ENCODE measurements at regions not wholly inside any gene's neighbourhood (a gene's known extent, or its start where the extent isn't known, plus 50 kb on each side); places are given as distances from the start of the nearest gene placed in this dataset.

- Mint-ChIP-seq H3K4me3 (no peak overlapping the region), H3K27ac (no peak overlapping the region), H3K27me3 (no peaks in the 10 kb centered on the region), H3K9me3 (ENCODE audit: insufficient read depth) (no peaks in the 10 kb centered on the region), H3K4me1 (peaks cover 2% of the 10 kb centered on the region)
- Histone ChIP-seq H3K27me3 (replicated peaks in 1 of 4; ENCODE audit: control extremely low read depth in 1 of 4, control insufficient read depth in 3 of 4, insufficient read depth in 4 of 4, low read length in 3 of 4) (no peaks in the 10 kb centered on the region), H3K36me3 (replicated peaks in 1 of 2; ENCODE audit: control extremely low read depth in 1 of 2, control insufficient read depth in 1 of 2, extremely low read depth in 1 of 2, insufficient read depth in 2 of 2, low read length in 1 of 2) (no peaks in the 10 kb centered on the region), H3K4me3 (ENCODE audit: control extremely low read depth in 1 of 5, extremely low read depth in 1 of 5, insufficient read depth in 1 of 5, low read depth in 2 of 5, low read length in 4 of 5) (no peak overlapping the region), H3K27ac (ENCODE audit: low read length in 2 of 2) (no peak overlapping the region), H4K20me1 (ENCODE audit: control insufficient read depth, insufficient read depth, low read length, poor library complexity, severe bottlenecking) (no peaks in the 10 kb centered on the region), H3K9me3 (ENCODE audit: control extremely low read depth in 1 of 3, control insufficient read depth in 2 of 3, insufficient read depth in 1 of 3, low read length in 2 of 3) (no peaks in the 10 kb centered on the region), H2AFZ (ENCODE audit: insufficient read depth, low read depth, low read length, poor library complexity, severe bottlenecking) (no peak overlapping the region), H3K4me2 (replicated peaks; ENCODE audit: low read depth, low read length, poor library complexity, severe bottlenecking) (no peak overlapping the region), H3K9ac (ENCODE audit: low read length) (no peak overlapping the region), H3K4me1 (ENCODE audit: control insufficient read depth in 2 of 2, insufficient read depth in 2 of 2, low read length in 2 of 2) (peaks cover 0 to 4% of the 10 kb centered on the region in 2 donors), H3K79me2 (ENCODE audit: control insufficient read depth, insufficient read depth, low read length) (no peaks in the 10 kb centered on the region)
- DNase-seq, result no peak
- no peak for TF ChIP-seq EZH2 (IDR thresholded peaks at IDR 0.05; ENCODE audit: borderline replicate concordance, insufficient read depth, low read depth, low read length, poor library complexity, severe bottlenecking)
- no peak for TF ChIP-seq CTCF (IDR thresholded peaks at IDR 0.05)
- 92% methylated on average over 29 of the region's 33 CpGs for WGBS (ENCODE audit: insufficient coverage)
- intact Hi-C loops (cut with micrococcal nuclease), result no loop called here
- no peak for ATAC-seq (ENCODE audit: low read depth)
- ChIA-PET POLR2A (no interaction called here), CTCF (no interaction called here)
Observed at GRCh38 chr6:166836785-166837718, 119.3 kb downstream of the RNASET2 start.

GRCh38 chr6:166834049-166834448, 122.3 kb downstream of the RNASET2 start:
- Mint-ChIP-seq H3K9me3 (ENCODE audit: insufficient read depth) (no peaks in the 10 kb centered on the region), H3K27me3 (no peaks in the 10 kb centered on the region), H3K27ac (no peak overlapping the region), H3K4me1 (peaks cover 18% of the 10 kb centered on the region), H3K4me3 (no peak overlapping the region)
- no peak overlapping the region for H3K4me2 ChIP-seq (replicated peaks; ENCODE audit: low read depth, low read length, poor library complexity, severe bottlenecking)
- H3K27ac ChIP-seq (ENCODE audit: low read length in 2 of 2), result no peak overlapping the region
- H3K36me3 ChIP-seq (replicated peaks in 1 of 2; ENCODE audit: control extremely low read depth in 1 of 2, control insufficient read depth in 1 of 2, extremely low read depth in 1 of 2, insufficient read depth in 2 of 2, low read length in 1 of 2), result no peaks in the 10 kb centered on the region
- no peak overlapping the region for H2AFZ ChIP-seq (ENCODE audit: insufficient read depth, low read depth, low read length, poor library complexity, severe bottlenecking)
- ChIA-PET CTCF (no interaction called here), POLR2A (no interaction called here)
- H3K9ac ChIP-seq (ENCODE audit: low read length), result no peak overlapping the region
- no peaks in the 10 kb centered on the region for H3K27me3 ChIP-seq (replicated peaks in 1 of 4; ENCODE audit: control extremely low read depth in 1 of 4, control insufficient read depth in 3 of 4, insufficient read depth in 4 of 4, low read length in 3 of 4)
- H3K4me1 ChIP-seq (ENCODE audit: control insufficient read depth in 2 of 2, insufficient read depth in 2 of 2, low read length in 2 of 2), result peaks cover 9 to 20% of the 10 kb centered on the region in 2 donors
- ATAC-seq (ENCODE audit: low read depth), result no peak
- no peak overlapping the region for H3K4me3 ChIP-seq (ENCODE audit: control extremely low read depth in 1 of 5, extremely low read depth in 1 of 5, insufficient read depth in 1 of 5, low read depth in 2 of 5, low read length in 4 of 5)
- intact Hi-C loops (cut with micrococcal nuclease), result no loop called here
- TF ChIP-seq EZH2 (IDR thresholded peaks at IDR 0.05; ENCODE audit: borderline replicate concordance, insufficient read depth, low read depth, low read length, poor library complexity, severe bottlenecking) (no peak), CTCF (IDR thresholded peaks at IDR 0.05) (no peak)
- WGBS (ENCODE audit: insufficient coverage), result 89% methylated on average over 2 of the region's 4 CpGs
- H3K79me2 ChIP-seq (ENCODE audit: control insufficient read depth, insufficient read depth, low read length), result no peaks in the 10 kb centered on the region
- no peak for DNase-seq
- H3K9me3 ChIP-seq (ENCODE audit: control extremely low read depth in 1 of 3, control insufficient read depth in 2 of 3, insufficient read depth in 1 of 3, low read length in 2 of 3), result no peaks in the 10 kb centered on the region
- no peaks in the 10 kb centered on the region for H4K20me1 ChIP-seq (ENCODE audit: control insufficient read depth, insufficient read depth, low read length, poor library complexity, severe bottlenecking)

All from B cell (primary cell).